IMR-90 (cell line): ENCODE measurements at regions not wholly inside any gene's neighbourhood (a gene's known extent, or its start where the extent isn't known, plus 50 kb on each side); places are given as distances from the start of the nearest gene placed in this dataset.

Experiments used
- BHLHE40 ChIP-seq: fragments of 150-350 bp; IDR thresholded peaks from 2 replicates; pipeline ENCODE4 v1.6.1; 2016; ENCODE audit warnings: mild to moderate bottlenecking, low read depth, low read length
- CEBPB ChIP-seq: IDR thresholded peaks from 2 replicates; pipeline ENCODE4 v1.6.1; 2012; ENCODE audit warnings: low read depth, low read length, improper control_type of control experiment
- CTCF ChIP-seq: conservative IDR thresholded peaks from 2 replicates; pipeline ENCODE4 v1.5.1; 2012; ENCODE audit warnings: mild to moderate bottlenecking, low read depth, low read length, improper control_type of control experiment
- ELK1 ChIP-seq: fragments of 150-350 bp; IDR thresholded peaks from 2 replicates; pipeline ENCODE4 v1.6.1; 2016; ENCODE audit warnings: low read depth, mild to moderate bottlenecking, low read length, moderate library complexity, borderline replicate concordance
- MAFK ChIP-seq: IDR thresholded peaks from 2 replicates; pipeline ENCODE4 v1.6.1; 2012; ENCODE audit warnings: low read depth, low read length, improper control_type of control experiment
- MAZ ChIP-seq: IDR thresholded peaks from 2 replicates; pipeline ENCODE4 v1.6.1; 2012; ENCODE audit warnings: low read depth, mild to moderate bottlenecking, low read length, improper control_type of control experiment, moderate library complexity, borderline replicate concordance
- MXI1 ChIP-seq: IDR thresholded peaks from 2 replicates; pipeline ENCODE4 v1.6.1; 2012; ENCODE audit warnings: low read depth, mild to moderate bottlenecking, low read length, moderate library complexity, borderline replicate concordance
- POLR2A ChIP-seq: IDR thresholded peaks from 2 replicates; pipeline ENCODE4 v1.6.1; 2012; ENCODE audit warnings: mild to moderate bottlenecking, low read depth, low read length
- RAD21 ChIP-seq: IDR thresholded peaks from 2 replicates; pipeline ENCODE4 v1.6.1; 2012; ENCODE audit warnings: low read length, improper control_type of control experiment
- RCOR1 ChIP-seq: IDR thresholded peaks from 2 replicates; pipeline ENCODE4 v1.6.1; 2012; ENCODE audit warnings: mild to moderate bottlenecking, low read length, improper control_type of control experiment; ENCODE audit not compliant: insufficient replicate concordance
- RFX5 ChIP-seq: IDR thresholded peaks from 2 replicates; pipeline ENCODE4 v1.8.0; 2012; ENCODE audit warnings: low read depth, mild to moderate bottlenecking, low read length, moderate library complexity
- SMC3 ChIP-seq: fragments of 150-350 bp; IDR thresholded peaks from 2 replicates; pipeline ENCODE4 v1.6.1; 2016; ENCODE audit warnings: low read depth, mild to moderate bottlenecking, antibody characterized with exemption, low read length, moderate library complexity
- USF2 ChIP-seq: fragments of 150-350 bp; IDR thresholded peaks from 2 replicates; pipeline ENCODE4 v1.6.1; 2017; ENCODE audit warnings: mild to moderate bottlenecking, antibody characterized with exemption, low read length, low read depth

GRCh38 chr6:167565388-167565787, 240.5 kb downstream of the TTLL2 start:
- TF ChIP-seq MAZ: no peak
- no peak for TF ChIP-seq POLR2A
- TF ChIP-seq CTCF: no peak
- TF ChIP-seq SMC3: no peak
- TF ChIP-seq ELK1: no peak
- TF ChIP-seq RCOR1: no peak
- TF ChIP-seq MAFK: no peak
- TF ChIP-seq CEBPB: no peak
- no peak for TF ChIP-seq MXI1
- TF ChIP-seq USF2: no peak
- TF ChIP-seq RFX5: no peak
- TF ChIP-seq BHLHE40: no peak
- no peak for TF ChIP-seq RAD21
